Neural cell (in vitro differentiated cells): ENCODE measurements at regions not wholly inside any gene's neighbourhood (a gene's known extent, or its start where the extent isn't known, plus 50 kb on each side); places are given as distances from the start of the nearest gene placed in this dataset.

Experiments
- EZH2 ChIP-seq: fragments of 200-600, 300-800 bp; shearing (Covaris generic), sonication (generic); IDR thresholded peaks from 2 replicates; pipeline ENCODE4 v1.6.1; 2014; ENCODE audit warnings: antibody characterized with exemption, low read length, borderline replicate concordance, mild to moderate bottlenecking; ENCODE audit not compliant: insufficient read depth, poor library complexity, severe bottlenecking
- TF ChIP-seq, protein P1 (sequence below): fragments of 450-650 bp; IDR thresholded peaks from 2 replicates; pipeline ENCODE4 v1.5.1; 2014; ENCODE audit warnings: antibody characterized with exemption, mild to moderate bottlenecking, moderate library complexity; ENCODE audit not compliant: poor library complexity, severe bottlenecking

DNA sequence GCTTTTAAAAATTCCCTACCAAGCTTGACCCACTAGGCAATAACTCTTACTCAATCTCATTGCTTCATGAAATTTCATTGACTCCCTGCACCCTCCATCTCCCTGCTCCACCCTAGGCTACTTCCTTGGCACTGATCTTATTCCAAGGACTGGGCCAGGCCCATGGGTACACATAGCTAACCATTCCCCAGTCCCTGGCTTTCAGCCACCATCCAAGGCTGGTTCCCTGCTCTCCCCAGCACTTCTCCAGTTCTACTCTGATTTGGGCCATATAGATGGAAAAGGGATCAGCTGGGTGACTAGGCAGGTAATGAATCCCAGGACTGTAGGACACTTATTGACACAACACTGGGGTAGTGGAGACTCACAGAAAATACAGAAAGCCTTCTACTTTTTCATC, 88.1 kb upstream of the NEO1 start:
- TF ChIP-seq, protein P1, sequence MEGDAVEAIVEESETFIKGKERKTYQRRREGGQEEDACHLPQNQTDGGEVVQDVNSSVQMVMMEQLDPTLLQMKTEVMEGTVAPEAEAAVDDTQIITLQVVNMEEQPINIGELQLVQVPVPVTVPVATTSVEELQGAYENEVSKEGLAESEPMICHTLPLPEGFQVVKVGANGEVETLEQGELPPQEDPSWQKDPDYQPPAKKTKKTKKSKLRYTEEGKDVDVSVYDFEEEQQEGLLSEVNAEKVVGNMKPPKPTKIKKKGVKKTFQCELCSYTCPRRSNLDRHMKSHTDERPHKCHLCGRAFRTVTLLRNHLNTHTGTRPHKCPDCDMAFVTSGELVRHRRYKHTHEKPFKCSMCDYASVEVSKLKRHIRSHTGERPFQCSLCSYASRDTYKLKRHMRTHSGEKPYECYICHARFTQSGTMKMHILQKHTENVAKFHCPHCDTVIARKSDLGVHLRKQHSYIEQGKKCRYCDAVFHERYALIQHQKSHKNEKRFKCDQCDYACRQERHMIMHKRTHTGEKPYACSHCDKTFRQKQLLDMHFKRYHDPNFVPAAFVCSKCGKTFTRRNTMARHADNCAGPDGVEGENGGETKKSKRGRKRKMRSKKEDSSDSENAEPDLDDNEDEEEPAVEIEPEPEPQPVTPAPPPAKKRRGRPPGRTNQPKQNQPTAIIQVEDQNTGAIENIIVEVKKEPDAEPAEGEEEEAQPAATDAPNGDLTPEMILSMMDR, result no peak
- TF ChIP-seq EZH2, result no peak
